Neuronal stem cell (in vitro differentiated cells): ENCODE measurements at regions not wholly inside any gene's neighbourhood (a gene's known extent, or its start where the extent isn't known, plus 50 kb on each side); places are given as distances from the start of the nearest gene placed in this dataset.

ENCODE experiments used
- DNase-seq: peaks from one replicate; pipeline ENCODE4 v3.0.0-alpha.2; 2013; ENCODE audit warnings: low spot score
- H2AFZ ChIP-seq: one replicate; pipeline ENCODE4 v1.6.1; 2013; ENCODE audit warnings: mild to moderate bottlenecking, low read length, inconsistent platforms
- H2AK5ac ChIP-seq: 2 replicates; pipeline ENCODE4 v1.6.1; 2013; ENCODE audit warnings: low read depth, mild to moderate bottlenecking, inconsistent platforms, low read length, moderate library complexity, mixed read lengths
- H2BK120ac ChIP-seq: 2 replicates; pipeline ENCODE4 v1.6.1; 2013; ENCODE audit warnings: low read depth, mild to moderate bottlenecking, inconsistent platforms, low read length, moderate library complexity, mixed read lengths
- H2BK12ac ChIP-seq: one replicate; pipeline ENCODE4 v1.6.1; 2013; ENCODE audit warnings: low read length, inconsistent platforms
- H2BK15ac ChIP-seq: 2 replicates; pipeline ENCODE4 v1.6.1; 2013; ENCODE audit warnings: mild to moderate bottlenecking, low read length, inconsistent platforms, mixed read lengths
- H2BK5ac ChIP-seq: one replicate; pipeline ENCODE4 v1.6.1; 2013; ENCODE audit warnings: inconsistent platforms, mild to moderate bottlenecking, low read length, moderate library complexity
- H3K14ac ChIP-seq: one replicate; pipeline ENCODE4 v1.6.1; 2013; ENCODE audit warnings: low read length, inconsistent platforms
- H3K18ac ChIP-seq: 2 replicates; pipeline ENCODE4 v1.6.1; 2013; ENCODE audit warnings: low read length, inconsistent platforms
- H3K23ac ChIP-seq: 2 replicates; pipeline ENCODE4 v1.6.1; 2013; ENCODE audit warnings: low read depth, mild to moderate bottlenecking, mixed read lengths, low read length, inconsistent platforms; ENCODE audit not compliant: poor library complexity
- H3K27ac ChIP-seq: replicated peaks from 3 replicates; pipeline ENCODE4 v1.5.1; 2013; ENCODE audit warnings: low read length, inconsistent platforms
- H3K27me3 ChIP-seq, 3 experiments: 2 replicates each; pipeline ENCODE4 v1.6.1; 2013; ENCODE audit warnings: low read length in 3 of 3, mild to moderate bottlenecking in 2 of 3, inconsistent platforms in 1 of 3, low read depth in 1 of 3, mixed read lengths in 1 of 3, moderate library complexity in 1 of 3; ENCODE audit not compliant: control insufficient read depth in 3 of 3, insufficient read depth in 3 of 3
- H3K36me3 ChIP-seq, 2 donors: replicated peaks in 1 of 2; 2 replicates each; pipeline ENCODE4 v1.6.1; 2013; ENCODE audit warnings: low read length in 2 of 2; ENCODE audit not compliant: control insufficient read depth in 2 of 2, insufficient read depth in 2 of 2
- H3K4ac ChIP-seq: 2 replicates; pipeline ENCODE4 v1.6.1; 2013; ENCODE audit warnings: inconsistent platforms, mild to moderate bottlenecking, low read length, moderate library complexity
- H3K4me1 ChIP-seq, 2 donors: 1 replicate in 1 of 2; 2 replicates in 1 of 2; pipeline ENCODE4 v1.6.1; 2013; ENCODE audit warnings: low read length in 2 of 2, low read depth in 1 of 2; ENCODE audit not compliant: control insufficient read depth in 2 of 2, insufficient read depth in 1 of 2
- H3K4me2 ChIP-seq: one replicate; pipeline ENCODE4 v1.6.1; 2013; ENCODE audit warnings: mild to moderate bottlenecking, low read length, inconsistent platforms; ENCODE audit not compliant: insufficient read depth, poor library complexity, severe bottlenecking
- H3K4me3 ChIP-seq, 2 donors: 2 replicates each; pipeline ENCODE4 v1.5.1; 2013; ENCODE audit warnings: low read length in 2 of 2, mild to moderate bottlenecking in 2 of 2, inconsistent platforms in 1 of 2, moderate library complexity in 1 of 2
- H3K79me1 ChIP-seq: one replicate; pipeline ENCODE4 v1.6.1; 2013; ENCODE audit warnings: low read depth, mild to moderate bottlenecking, inconsistent platforms, low read length, moderate library complexity
- H3K9ac ChIP-seq: one replicate; pipeline ENCODE4 v1.6.1; 2013; ENCODE audit warnings: mild to moderate bottlenecking, low read depth, low read length, inconsistent platforms; ENCODE audit not compliant: poor library complexity
- H3K9me3 ChIP-seq, 2 donors: replicated peaks in 1 of 2; 2 replicates each; pipeline versions ENCODE3 to v1.6.1; 2013; ENCODE audit warnings: low read length in 2 of 2, mild to moderate bottlenecking in 2 of 2, inconsistent platforms in 1 of 2, low read depth in 1 of 2, mixed read lengths in 1 of 2, moderate library complexity in 1 of 2; ENCODE audit not compliant: control insufficient read depth in 2 of 2, insufficient read depth in 1 of 2
- H4K8ac ChIP-seq: one replicate; pipeline ENCODE4 v1.6.1; 2013; ENCODE audit warnings: low read depth, mild to moderate bottlenecking, inconsistent platforms, low read length, moderate library complexity
- H4K91ac ChIP-seq: one replicate; pipeline ENCODE4 v1.6.1; 2013; ENCODE audit warnings: low read length, low read depth, mild to moderate bottlenecking, inconsistent platforms; ENCODE audit not compliant: poor library complexity
- WGBS, 2 donors: extraction: QIAGEN DNeasy Blood & Tissue Kit; methylation state at CpG; one replicate each; pipeline ENCODE4 v1.1.7; 2013; ENCODE audit warnings: missing lambda C conversion rate in 2 of 2, mixed read lengths in 1 of 2; ENCODE audit not compliant: insufficient read length in 2 of 2, insufficient replicate concordance in 1 of 2; ENCODE audit errors: extremely low coverage in 2 of 2; 5-methylcytosine and 5-hydroxymethylcytosine counted together

DNA sequence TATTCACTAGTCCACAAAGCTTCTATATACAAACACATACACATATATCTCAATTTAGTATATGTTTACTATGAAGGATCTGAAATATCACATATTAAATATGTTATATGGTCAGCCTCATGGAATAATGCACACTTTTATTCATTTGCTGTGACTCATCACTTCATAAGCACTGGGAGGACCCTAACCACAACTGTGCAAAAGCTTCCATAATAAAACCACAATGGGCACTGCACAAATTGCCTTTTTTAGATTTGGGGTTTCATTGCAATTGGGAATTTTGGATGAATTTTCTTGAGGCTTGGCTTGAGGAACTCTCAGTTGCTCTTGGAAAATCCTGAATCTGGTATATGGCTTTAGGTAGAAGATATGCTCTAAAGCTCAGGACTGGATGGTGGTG is 399.4 kb downstream of the C12orf75 start:
- H3K27me3 ChIP-seq: no peaks in the 10 kb centered on the region
- no peak overlapping the region for H4K8ac ChIP-seq
- H3K9ac ChIP-seq: no peak overlapping the region
- H3K4me1 ChIP-seq: peaks cover 3 to 24% of the 10 kb centered on the region in 2 donors
- no peak overlapping the region for H2AK5ac ChIP-seq
- H3K18ac ChIP-seq: no peak overlapping the region
- H4K91ac ChIP-seq: no peak overlapping the region
- no peaks in the 10 kb centered on the region for H3K36me3 ChIP-seq
- H3K4me3 ChIP-seq: no peak overlapping the region
- H3K9me3 ChIP-seq: peaks cover 2 to 6% of the 10 kb centered on the region in 2 donors
- H2AFZ ChIP-seq: no peak overlapping the region
- no peak overlapping the region for H3K23ac ChIP-seq
- H3K4ac ChIP-seq: no peak overlapping the region
- no peak overlapping the region for H3K4me2 ChIP-seq
- DNase-seq: no peak
- no peak overlapping the region for H2BK15ac ChIP-seq
- no peak overlapping the region for H2BK5ac ChIP-seq
- no peak overlapping the region for H2BK120ac ChIP-seq
- no peak overlapping the region for H3K27ac ChIP-seq
- H3K14ac ChIP-seq: no peak overlapping the region
- no peak overlapping the region for H2BK12ac ChIP-seq
- H3K79me1 ChIP-seq: no peaks in the 10 kb centered on the region

- no CpG with 5 or more reads among the region's 1 CpG for WGBS, 2 donors
- Histone ChIP-seq H3K9ac (no peak overlapping the region), H2BK120ac (no peak overlapping the region), H3K4me2 (no peak overlapping the region), H3K4ac (no peak overlapping the region), H2AK5ac (no peak overlapping the region), H3K27ac (no peak overlapping the region), H3K9me3 (peaks cover 2 to 6% of the 10 kb centered on the region in 2 donors), H3K36me3 (no peaks in the 10 kb centered on the region), H3K4me1 (peaks cover 10 to 11% of the 10 kb centered on the region in 2 donors), H2BK5ac (no peak overlapping the region), H3K4me3 (no peak overlapping the region), H2BK12ac (no peak overlapping the region), H3K23ac (no peak overlapping the region), H2BK15ac (no peak overlapping the region), H4K91ac (no peak overlapping the region), H3K14ac (no peak overlapping the region), H3K18ac (no peak overlapping the region), H3K79me1 (no peaks in the 10 kb centered on the region), H4K8ac (no peak overlapping the region), H2AFZ (no peak overlapping the region), H3K27me3 (no peaks in the 10 kb centered on the region)
- DNase-seq: no peak
Measured at GRCh38 chr12:105733579-105733978, 403.1 kb downstream of the C12orf75 start.

DNA sequence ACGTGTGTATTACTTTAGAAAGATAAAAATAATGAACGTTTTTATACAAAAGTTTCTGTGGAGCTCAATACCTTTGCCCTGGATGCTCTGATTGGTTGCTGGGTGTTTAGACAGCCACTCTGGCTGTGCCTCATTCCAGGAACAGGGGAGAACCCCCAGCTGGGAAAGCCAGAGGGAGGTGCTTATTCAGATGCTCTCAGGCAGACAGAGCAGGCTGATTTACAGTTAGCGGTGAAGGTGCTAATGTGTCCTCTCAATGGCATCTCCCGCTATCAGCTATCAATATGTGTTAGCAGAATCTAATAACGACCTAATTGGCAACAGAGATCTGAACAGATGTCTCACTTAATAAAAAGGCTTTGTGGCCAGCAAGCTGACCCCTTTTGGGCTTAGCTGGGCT is 402.3 kb downstream of the NUAK1 start:
- H2BK120ac ChIP-seq: no peak overlapping the region
- H2BK12ac ChIP-seq: no peak overlapping the region
- H3K14ac ChIP-seq: no peak overlapping the region
- no peak overlapping the region for H3K9ac ChIP-seq
- DNase-seq: no peak
- H3K4ac ChIP-seq: no peak overlapping the region
- peaks cover 0 to 3% of the 10 kb centered on the region in 2 donors for H3K9me3 ChIP-seq
- no peak overlapping the region for H3K18ac ChIP-seq
- no peak overlapping the region for H2BK15ac ChIP-seq
- no peak overlapping the region for H2BK5ac ChIP-seq
- H3K23ac ChIP-seq: no peak overlapping the region
- no peaks in the 10 kb centered on the region for H3K36me3 ChIP-seq
- no peak overlapping the region for H4K91ac ChIP-seq
- no CpG with 5 or more reads among the region's 5 CpGs for WGBS, 2 donors
- no peaks in the 10 kb centered on the region for H3K27me3 ChIP-seq
- no peak overlapping the region for H3K4me2 ChIP-seq
- no peak overlapping the region for H2AK5ac ChIP-seq
- H3K79me1 ChIP-seq: no peaks in the 10 kb centered on the region
- no peak overlapping the region for H4K8ac ChIP-seq
- H3K27ac ChIP-seq: no peak overlapping the region
- H3K4me1 ChIP-seq: peaks cover 19 to 27% of the 10 kb centered on the region in 2 donors
- no peak overlapping the region for H3K4me3 ChIP-seq
- H2AFZ ChIP-seq: no peak overlapping the region

- no peak overlapping the region for H3K23ac ChIP-seq
- no peak overlapping the region for H3K18ac ChIP-seq
- no peak overlapping the region for H3K4me2 ChIP-seq
- no peak overlapping the region for H3K9ac ChIP-seq
- no peaks in the 10 kb centered on the region for H3K79me1 ChIP-seq
- H2BK120ac ChIP-seq: no peak overlapping the region
- no peak for DNase-seq
- no peak overlapping the region for H3K27ac ChIP-seq
- H3K4me3 ChIP-seq: no peak overlapping the region
- no peak overlapping the region for H2AK5ac ChIP-seq
- H3K14ac ChIP-seq: no peak overlapping the region
- H2BK5ac ChIP-seq: no peak overlapping the region
- H2BK15ac ChIP-seq: no peak overlapping the region
- no peaks in the 10 kb centered on the region for H3K36me3 ChIP-seq
- no CpG with 5 or more reads among the region's 9 CpGs for WGBS, 2 donors
- no peak overlapping the region for H3K4ac ChIP-seq
- no peak overlapping the region for H4K91ac ChIP-seq
- H2AFZ ChIP-seq: no peak overlapping the region
- H3K27me3 ChIP-seq: no peaks in the 10 kb centered on the region
- no peak overlapping the region for H4K8ac ChIP-seq
- H3K9me3 ChIP-seq: peaks cover 0 to 3% of the 10 kb centered on the region in 2 donors
- H2BK12ac ChIP-seq: no peak overlapping the region
- H3K4me1 ChIP-seq: peaks cover 17 to 38% of the 10 kb centered on the region in 2 donors
Measured at GRCh38 chr12:105738051-105738450, 400.7 kb downstream of the NUAK1 start.
